ENCODE measurements at regions not wholly inside any gene's neighbourhood (a gene's known extent, or its start where the extent isn't known, plus 50 kb on each side); places are given as distances from the start of the nearest gene placed in this dataset.

DNA sequence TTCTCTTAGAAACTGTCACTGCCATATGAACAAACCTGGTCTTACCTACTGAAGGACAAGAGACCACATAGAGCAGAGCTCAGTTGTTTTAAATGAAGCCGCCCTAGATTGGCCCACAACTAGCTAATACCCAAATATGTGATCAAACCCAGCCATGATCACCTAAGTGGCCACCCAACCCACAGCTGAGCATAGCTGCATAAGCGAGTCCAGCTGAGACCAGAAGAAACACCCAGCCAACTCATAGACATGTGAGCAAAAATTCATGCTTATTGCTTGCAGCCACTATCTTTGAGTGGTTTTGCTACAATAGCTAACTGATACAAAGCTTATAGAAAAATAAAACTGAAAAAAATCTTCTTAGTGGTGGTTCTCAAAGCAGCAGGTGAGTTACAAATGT is 124.3 kb upstream of the CPNE4 start:
- TF ChIP-seq, protein P1, sequence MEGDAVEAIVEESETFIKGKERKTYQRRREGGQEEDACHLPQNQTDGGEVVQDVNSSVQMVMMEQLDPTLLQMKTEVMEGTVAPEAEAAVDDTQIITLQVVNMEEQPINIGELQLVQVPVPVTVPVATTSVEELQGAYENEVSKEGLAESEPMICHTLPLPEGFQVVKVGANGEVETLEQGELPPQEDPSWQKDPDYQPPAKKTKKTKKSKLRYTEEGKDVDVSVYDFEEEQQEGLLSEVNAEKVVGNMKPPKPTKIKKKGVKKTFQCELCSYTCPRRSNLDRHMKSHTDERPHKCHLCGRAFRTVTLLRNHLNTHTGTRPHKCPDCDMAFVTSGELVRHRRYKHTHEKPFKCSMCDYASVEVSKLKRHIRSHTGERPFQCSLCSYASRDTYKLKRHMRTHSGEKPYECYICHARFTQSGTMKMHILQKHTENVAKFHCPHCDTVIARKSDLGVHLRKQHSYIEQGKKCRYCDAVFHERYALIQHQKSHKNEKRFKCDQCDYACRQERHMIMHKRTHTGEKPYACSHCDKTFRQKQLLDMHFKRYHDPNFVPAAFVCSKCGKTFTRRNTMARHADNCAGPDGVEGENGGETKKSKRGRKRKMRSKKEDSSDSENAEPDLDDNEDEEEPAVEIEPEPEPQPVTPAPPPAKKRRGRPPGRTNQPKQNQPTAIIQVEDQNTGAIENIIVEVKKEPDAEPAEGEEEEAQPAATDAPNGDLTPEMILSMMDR (IDR thresholded peaks at IDR 0.05; ENCODE audit: low read depth, low read length, missing input control): no peak
- TF ChIP-seq RAD21 (IDR thresholded peaks at IDR 0.05) (no peak), REST (IDR thresholded peaks at IDR 0.05) (no peak)

Measured in liver (tissue), 3 donors.